ENCODE measurements at regions not wholly inside any gene's neighbourhood (a gene's known extent, or its start where the extent isn't known, plus 50 kb on each side); places are given as distances from the start of the nearest gene placed in this dataset.
A peak's percentile ranks its signal among the peaks of the same experiment; 100 is the strongest.
"Not testable (repeated sequence)": the region's sequence is repeated elsewhere in the genome, so short reads cannot be mapped to it uniquely, and the experiment has no call there.

GRCh38 chr1:230568008-230568407, 74.3 kb upstream of the COG2 start:
- TF ChIP-seq EZH2phosphoT487 (IDR thresholded peaks at IDR 0.05; ENCODE audit: borderline replicate concordance): no peak
- TF ChIP-seq CTCF (conservative IDR thresholded peaks at IDR 0.05; ENCODE audit: low read length): peak; percentile 38
- H2AFZ ChIP-seq (ENCODE audit: low read length): no peak overlapping the region

GRCh38 chr1:230567221-230567575, 75.1 kb upstream of the COG2 start:
- TF ChIP-seq CTCF (conservative IDR thresholded peaks at IDR 0.05; ENCODE audit: low read length): no peak
- no peak for TF ChIP-seq EZH2phosphoT487 (IDR thresholded peaks at IDR 0.05; ENCODE audit: borderline replicate concordance)
- no peaks in the 10 kb centered on the region for H3K9me3 ChIP-seq (ENCODE audit: insufficient read depth, low read depth, low read length)
- no peak overlapping the region for H3K4me3 ChIP-seq (ENCODE audit: low read length, poor library complexity, severe bottlenecking)
- no peaks in the 10 kb centered on the region for H4K20me1 ChIP-seq (ENCODE audit: insufficient read depth, low read length, poor library complexity, severe bottlenecking)
- H3K36me3 ChIP-seq (ENCODE audit: insufficient read depth, low read length): no peaks in the 10 kb centered on the region
- no peak overlapping the region for H3K9ac ChIP-seq (ENCODE audit: low read depth, low read length, poor library complexity, severe bottlenecking)
- H3K27me3 ChIP-seq (ENCODE audit: insufficient read depth, low read length, poor library complexity, severe bottlenecking): no peaks in the 10 kb centered on the region
- no peaks in the 10 kb centered on the region for H3K9me2 ChIP-seq (replicated peaks; ENCODE audit: low read depth, low read length)
- no peak overlapping the region for H3K4me2 ChIP-seq (ENCODE audit: low read depth, low read length, poor library complexity, severe bottlenecking)
- no peaks in the 10 kb centered on the region for H3K4me1 ChIP-seq (ENCODE audit: insufficient read depth, low read length, poor library complexity, severe bottlenecking)
- H3K79me2 ChIP-seq (ENCODE audit: insufficient read depth, low read length): no peaks in the 10 kb centered on the region
- no peak overlapping the region for H2AFZ ChIP-seq (ENCODE audit: low read length)
- H3F3A ChIP-seq (ENCODE audit: low read depth): no peaks in the 10 kb centered on the region

More at GRCh38 chr1:230568008-230568407, 74.3 kb upstream of the COG2 start:
- H3K4me1 ChIP-seq (ENCODE audit: insufficient read depth, low read length, poor library complexity, severe bottlenecking): no peaks in the 10 kb centered on the region
- H3K9me3 ChIP-seq (ENCODE audit: insufficient read depth, low read depth, low read length): no peaks in the 10 kb centered on the region
- no peaks in the 10 kb centered on the region for H3K27me3 ChIP-seq (ENCODE audit: insufficient read depth, low read length, poor library complexity, severe bottlenecking)
- H3K4me2 ChIP-seq (ENCODE audit: low read depth, low read length, poor library complexity, severe bottlenecking): no peak overlapping the region
- no peaks in the 10 kb centered on the region for H3K79me2 ChIP-seq (ENCODE audit: insufficient read depth, low read length)
- H3K36me3 ChIP-seq (ENCODE audit: insufficient read depth, low read length): no peaks in the 10 kb centered on the region
- H4K20me1 ChIP-seq (ENCODE audit: insufficient read depth, low read length, poor library complexity, severe bottlenecking): no peaks in the 10 kb centered on the region
- no peak overlapping the region for H3K9ac ChIP-seq (ENCODE audit: low read depth, low read length, poor library complexity, severe bottlenecking)
- no peak overlapping the region for H3K4me3 ChIP-seq (ENCODE audit: low read length, poor library complexity, severe bottlenecking)
- H3F3A ChIP-seq (ENCODE audit: low read depth): no peaks in the 10 kb centered on the region
- no peaks in the 10 kb centered on the region for H3K9me2 ChIP-seq (replicated peaks; ENCODE audit: low read depth, low read length)

- H3K9me2 ChIP-seq (replicated peaks; ENCODE audit: low read depth, low read length); H3K4me1 ChIP-seq (ENCODE audit: insufficient read depth, low read length, poor library complexity, severe bottlenecking): not testable (repeated sequence)
These were observed 75.6 kb upstream of the COG2 start for GRCh38 chr1:230566532-230567220.

GRCh38 chr1:230565141-230565540, 77.1 kb upstream of the COG2 start:
- Histone ChIP-seq H3K4me2 (ENCODE audit: low read depth, low read length, poor library complexity, severe bottlenecking) (no peak overlapping the region), H3K9me2 (replicated peaks; ENCODE audit: low read depth, low read length) (no peaks in the 10 kb centered on the region), H3K4me3 (ENCODE audit: low read length, poor library complexity, severe bottlenecking) (no peak overlapping the region)

More at GRCh38 chr1:230566532-230567220, 75.6 kb upstream of the COG2 start:
- H3F3A ChIP-seq (ENCODE audit: low read depth); H3K36me3 ChIP-seq (ENCODE audit: insufficient read depth, low read length); H3K4me3 ChIP-seq (ENCODE audit: low read length, poor library complexity, severe bottlenecking); H2AFZ ChIP-seq (ENCODE audit: low read length); H3K9me3 ChIP-seq (ENCODE audit: insufficient read depth, low read depth, low read length); H3K9ac ChIP-seq (ENCODE audit: low read depth, low read length, poor library complexity, severe bottlenecking); H3K27me3 ChIP-seq (ENCODE audit: insufficient read depth, low read length, poor library complexity, severe bottlenecking); H4K20me1 ChIP-seq (ENCODE audit: insufficient read depth, low read length, poor library complexity, severe bottlenecking); H3K79me2 ChIP-seq (ENCODE audit: insufficient read depth, low read length); H3K4me2 ChIP-seq (ENCODE audit: low read depth, low read length, poor library complexity, severe bottlenecking): not testable (repeated sequence)

More at GRCh38 chr1:230565141-230565540, 77.1 kb upstream of the COG2 start:
- no peaks in the 10 kb centered on the region for H3K79me2 ChIP-seq (ENCODE audit: insufficient read depth, low read length)
- H3K9ac ChIP-seq (ENCODE audit: low read depth, low read length, poor library complexity, severe bottlenecking): no peak overlapping the region
- H3F3A ChIP-seq (ENCODE audit: low read depth): no peaks in the 10 kb centered on the region
- H3K27me3 ChIP-seq (ENCODE audit: insufficient read depth, low read length, poor library complexity, severe bottlenecking): no peaks in the 10 kb centered on the region
- TF ChIP-seq CTCF (conservative IDR thresholded peaks at IDR 0.05; ENCODE audit: low read length): no peak
- no peak for TF ChIP-seq EZH2phosphoT487 (IDR thresholded peaks at IDR 0.05; ENCODE audit: borderline replicate concordance)
- H4K20me1 ChIP-seq (ENCODE audit: insufficient read depth, low read length, poor library complexity, severe bottlenecking): no peaks in the 10 kb centered on the region
- H2AFZ ChIP-seq (ENCODE audit: low read length): no peak overlapping the region
- no peaks in the 10 kb centered on the region for H3K9me3 ChIP-seq (ENCODE audit: insufficient read depth, low read depth, low read length)
- H3K4me1 ChIP-seq (ENCODE audit: insufficient read depth, low read length, poor library complexity, severe bottlenecking): no peaks in the 10 kb centered on the region
- no peaks in the 10 kb centered on the region for H3K36me3 ChIP-seq (ENCODE audit: insufficient read depth, low read length)

Measured in Loucy (cell line).